Transverse colon (tissue), 4 donors: ENCODE measurements at regions not wholly inside any gene's neighbourhood (a gene's known extent, or its start where the extent isn't known, plus 50 kb on each side); places are given as distances from the start of the nearest gene placed in this dataset.
"Not testable (repeated sequence)": the region's sequence is repeated elsewhere in the genome, so short reads cannot be mapped to it uniquely, and the experiment has no call there.

Experiments used
- DNase-seq: peaks from one replicate; pipeline ENCODE4 v3.0.0-alpha.2; 2019
- H3K27ac ChIP-seq, 4 donors: fragments of 200-600 bp; sonication (generic); 2 replicates each; pipeline ENCODE4 v1.5.1; 2016 to 2018; ENCODE audit warnings: inconsistent platforms in 4 of 4
- H3K27me3 ChIP-seq: fragments of 200-600 bp; sonication (generic); 2 replicates; pipeline ENCODE4 v1.5.1; 2017; ENCODE audit warnings: inconsistent platforms
- H3K36me3 ChIP-seq, 4 donors: fragments of 200-600 bp; sonication (generic); 2 replicates each; pipeline ENCODE4 v1.5.1; 2017 to 2019; ENCODE audit warnings: inconsistent platforms in 4 of 4
- H3K4me1 ChIP-seq, 4 donors: fragments of 200-600 bp; sonication (generic); 2 replicates each; pipeline ENCODE4 v1.5.1; 2017 to 2020; ENCODE audit warnings: inconsistent platforms in 4 of 4
- H3K4me3 ChIP-seq, 4 donors: fragments of 200-600 bp; sonication (generic); 1 replicate in 1 of 4; 2 replicates in 3 of 4; pipeline versions ENCODE4 v1.5.1 to v1.6.1; 2017 to 2019; ENCODE audit warnings: inconsistent platforms in 4 of 4
- H3K9me3 ChIP-seq, 2 donors: fragments of 200-600 bp; sonication (generic); 2 replicates each; pipeline ENCODE4 v1.5.1; 2017 to 2019; ENCODE audit warnings: inconsistent platforms in 2 of 2
- CTCF ChIP-seq, 5 experiments: fragments of 200-600 bp in 3 of 5; fragments of 450-650 bp in 2 of 5; sonication (generic) in 3 of 5; IDR thresholded peaks; 1 replicate in 2 of 5; 2 replicates in 3 of 5; pipeline ENCODE4 v1.5.1; 2016 to 2017; ENCODE audit warnings: antibody characterized with exemption in 5 of 5, inconsistent platforms in 3 of 5, mild to moderate bottlenecking in 2 of 5, moderate library complexity in 1 of 5
- EP300 ChIP-seq: sonication (generic); formaldehyde crosslinking; IDR thresholded peaks from one replicate; pipeline ENCODE4 v1.6.1; 2017; ENCODE audit warnings: antibody characterized with exemption, low read depth
- POLR2A ChIP-seq: fragments of 450-650 bp; IDR thresholded peaks from one replicate; pipeline ENCODE4 v1.6.1; 2016; ENCODE audit warnings: antibody characterized with exemption, mild to moderate bottlenecking, moderate library complexity
- POLR2AphosphoS5 ChIP-seq, 3 donors: sonication (generic); formaldehyde crosslinking; IDR thresholded peaks; one replicate each; pipeline ENCODE4 v1.6.1; 2016; ENCODE audit warnings: antibody characterized with exemption in 3 of 3
- WGBS, 2 donors: methylation state at CpG; one replicate each; pipeline ENCODE4 v1.1.5; 2018; ENCODE audit warnings: low coverage in 1 of 2; 5-methylcytosine and 5-hydroxymethylcytosine counted together
- in situ Hi-C, 4 donors: fragments of 200-750 bp; cut with MboI; loops; one replicate each; pipeline versions ENCODE4 v1.15.0 to v1.15.1; 2017; ENCODE audit warnings: low sequenced_read_pairs in 3 of 4, low pct_ligation_motif_present in 1 of 4, low pct_unique_long_range_greater_than_20kb in 1 of 4
- intact Hi-C: fragments of 100-400 bp; cut with DNase I; formaldehyde crosslinking; loops from one replicate; pipeline ENCODE4 v1.15.1; 2023; ENCODE audit warnings: low total_unique reads

GRCh38 chr6:131336596-131336995 is 201.3 kb downstream of the AKAP7 start:
- in situ Hi-C loops: no loop called here
- no peak overlapping the region for H3K4me3 ChIP-seq
- intact Hi-C loops: no loop called here
- H3K4me1 ChIP-seq: no peaks in the 10 kb centered on the region
- H3K9me3 ChIP-seq: no peaks in the 10 kb centered on the region
- DNase-seq: no peak
- WGBS, 2 donors: 70 to 86% methylated on average over 4 of the region's 4 CpGs
- TF ChIP-seq CTCF (IDR thresholded peaks at IDR 0.05) (no peak), POLR2AphosphoS5 (IDR thresholded peaks at IDR 0.05) (no peak), EP300 (no peak), POLR2A (no peak)
- H3K36me3 ChIP-seq: no peaks in the 10 kb centered on the region
- no peak overlapping the region for H3K27ac ChIP-seq
- no peaks in the 10 kb centered on the region for H3K27me3 ChIP-seq

- H3K9me3 ChIP-seq, H3K27me3 ChIP-seq, DNase-seq, H3K36me3 ChIP-seq, intact Hi-C loops, H3K27ac ChIP-seq, H3K4me1 ChIP-seq, H3K4me3 ChIP-seq, in situ Hi-C loops: not testable (repeated sequence)
- WGBS, 2 donors: 85 to 86% methylated on average over 4 of the region's 4 CpGs
Measured at GRCh38 chr6:131346896-131347295, 211.6 kb downstream of the AKAP7 start.

GRCh38 chr6:131348572-131348971 is 213.3 kb downstream of the AKAP7 start:
- H3K27me3 ChIP-seq: no peaks in the 10 kb centered on the region
- H3K36me3 ChIP-seq: no peaks in the 10 kb centered on the region
- no peak overlapping the region for H3K27ac ChIP-seq
- no peak for DNase-seq
- TF ChIP-seq POLR2AphosphoS5 (IDR thresholded peaks at IDR 0.05) (no peak), POLR2A (no peak), EP300 (no peak), CTCF (IDR thresholded peaks at IDR 0.05) (no peak)
- WGBS, 2 donors: 67 to 80% methylated on average over 3 to 5 of the region's 5 CpGs
- in situ Hi-C loops (no loop called here), intact Hi-C loops (no loop called here)
- no peak overlapping the region for H3K4me3 ChIP-seq
- H3K9me3 ChIP-seq: no peaks in the 10 kb centered on the region
- no peaks in the 10 kb centered on the region for H3K4me1 ChIP-seq

GRCh38 chr6:131349199-131349598 is 213.9 kb downstream of the AKAP7 start:
- Histone ChIP-seq H3K4me3 (no peak overlapping the region), H3K27ac (no peak overlapping the region)
- in situ Hi-C loops: no loop called here

More at GRCh38 chr6:131349199-131349598, 213.9 kb downstream of the AKAP7 start:
- Histone ChIP-seq H3K9me3 (no peaks in the 10 kb centered on the region), H3K36me3 (no peaks in the 10 kb centered on the region), H3K4me1 (no peaks in the 10 kb centered on the region), H3K27me3 (no peaks in the 10 kb centered on the region)
- 41% methylated on average over 1 of the region's 1 CpG; no CpG with 5 or more reads in 1 of the 2 donors for WGBS, 2 donors
- no peak for DNase-seq
- intact Hi-C loops: no loop called here
- TF ChIP-seq EP300: no peak
- TF ChIP-seq POLR2AphosphoS5 (IDR thresholded peaks at IDR 0.05): no peak
- TF ChIP-seq CTCF (IDR thresholded peaks at IDR 0.05): no peak
- TF ChIP-seq POLR2A: no peak
